ENCODE measurements at regions not wholly inside any gene's neighbourhood (a gene's known extent, or its start where the extent isn't known, plus 50 kb on each side); places are given as distances from the start of the nearest gene placed in this dataset.

GRCh38 chr9:101880846-101881245 lies 142.4 kb upstream of the GRIN3A start:
- ATAC-seq: no peak
- no peaks in the 10 kb centered on the region for H3K9me3 ChIP-seq
- H3K4me3 ChIP-seq: no peak overlapping the region
- H3K27ac ChIP-seq: no peak overlapping the region
- no peaks in the 10 kb centered on the region for H3K27me3 ChIP-seq
- H3K4me1 ChIP-seq: no peaks in the 10 kb centered on the region
- TF ChIP-seq EP300 (IDR thresholded peaks at IDR 0.05) (no peak), POLR2A (IDR thresholded peaks at IDR 0.05) (no peak), POLR2AphosphoS5 (IDR thresholded peaks at IDR 0.05) (no peak)
- TF ChIP-seq, protein P1, sequence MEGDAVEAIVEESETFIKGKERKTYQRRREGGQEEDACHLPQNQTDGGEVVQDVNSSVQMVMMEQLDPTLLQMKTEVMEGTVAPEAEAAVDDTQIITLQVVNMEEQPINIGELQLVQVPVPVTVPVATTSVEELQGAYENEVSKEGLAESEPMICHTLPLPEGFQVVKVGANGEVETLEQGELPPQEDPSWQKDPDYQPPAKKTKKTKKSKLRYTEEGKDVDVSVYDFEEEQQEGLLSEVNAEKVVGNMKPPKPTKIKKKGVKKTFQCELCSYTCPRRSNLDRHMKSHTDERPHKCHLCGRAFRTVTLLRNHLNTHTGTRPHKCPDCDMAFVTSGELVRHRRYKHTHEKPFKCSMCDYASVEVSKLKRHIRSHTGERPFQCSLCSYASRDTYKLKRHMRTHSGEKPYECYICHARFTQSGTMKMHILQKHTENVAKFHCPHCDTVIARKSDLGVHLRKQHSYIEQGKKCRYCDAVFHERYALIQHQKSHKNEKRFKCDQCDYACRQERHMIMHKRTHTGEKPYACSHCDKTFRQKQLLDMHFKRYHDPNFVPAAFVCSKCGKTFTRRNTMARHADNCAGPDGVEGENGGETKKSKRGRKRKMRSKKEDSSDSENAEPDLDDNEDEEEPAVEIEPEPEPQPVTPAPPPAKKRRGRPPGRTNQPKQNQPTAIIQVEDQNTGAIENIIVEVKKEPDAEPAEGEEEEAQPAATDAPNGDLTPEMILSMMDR (IDR thresholded peaks at IDR 0.05): no peak
- no peaks in the 10 kb centered on the region for H3K36me3 ChIP-seq

GRCh38 chr9:101878734-101879133 lies 140.3 kb upstream of the GRIN3A start:
- Histone ChIP-seq H3K36me3 (no peaks in the 10 kb centered on the region), H3K27ac (no peak overlapping the region), H3K4me3 (no peak overlapping the region), H3K27me3 (no peaks in the 10 kb centered on the region), H3K4me1 (no peaks in the 10 kb centered on the region), H3K9me3 (no peaks in the 10 kb centered on the region)
- 40 to 43% methylated on average over 4 of the region's 4 CpGs for WGBS, 2 donors (ENCODE audit: low coverage in 1 of 2)
- ATAC-seq: no peak
- TF ChIP-seq, protein P1 (IDR thresholded peaks at IDR 0.05): no peak
- no peak for TF ChIP-seq EP300 (IDR thresholded peaks at IDR 0.05)
- no peak for TF ChIP-seq POLR2AphosphoS5 (IDR thresholded peaks at IDR 0.05)
- TF ChIP-seq POLR2A (IDR thresholded peaks at IDR 0.05): no peak

- Histone ChIP-seq H3K4me3 (no peak overlapping the region), H3K36me3 (no peaks in the 10 kb centered on the region), H3K27me3 (no peaks in the 10 kb centered on the region), H3K4me1 (no peaks in the 10 kb centered on the region), H3K9me3 (no peaks in the 10 kb centered on the region), H3K27ac (no peak overlapping the region)
- TF ChIP-seq POLR2A (IDR thresholded peaks at IDR 0.05) (no peak), POLR2AphosphoS5 (IDR thresholded peaks at IDR 0.05) (no peak), EP300 (IDR thresholded peaks at IDR 0.05) (no peak)
- TF ChIP-seq, protein P1 (IDR thresholded peaks at IDR 0.05): no peak
- 46 to 58% methylated on average over 1 of the region's 1 CpG for WGBS, 2 donors (ENCODE audit: low coverage in 1 of 2)
- ATAC-seq: no peak
Observed at GRCh38 chr9:101877439-101877838, 139.0 kb upstream of the GRIN3A start.

DNA sequence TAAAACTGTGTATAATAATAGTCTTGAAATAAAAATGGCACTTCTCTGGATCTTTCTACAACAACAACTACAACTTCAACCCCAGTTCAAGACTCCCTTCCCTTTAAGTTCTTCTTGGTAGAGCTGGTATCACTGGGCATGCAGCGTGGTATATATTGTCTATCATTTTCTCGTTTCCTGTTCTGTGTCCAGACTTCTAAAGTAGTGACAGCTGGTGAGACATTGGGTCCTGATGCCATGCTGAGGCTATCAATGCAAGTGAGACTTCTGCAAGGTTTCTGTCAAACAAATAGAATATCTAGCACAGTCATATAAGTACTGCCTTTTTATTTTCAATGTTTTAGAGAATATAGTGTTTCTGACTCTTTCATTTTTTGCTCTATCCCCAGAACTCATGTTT lies 123.0 kb upstream of the GRIN3A start:
- no peaks in the 10 kb centered on the region for H3K27me3 ChIP-seq
- H3K9me3 ChIP-seq: no peaks in the 10 kb centered on the region
- ATAC-seq: no peak
- TF ChIP-seq EP300 (IDR thresholded peaks at IDR 0.05) (no peak), POLR2AphosphoS5 (IDR thresholded peaks at IDR 0.05) (no peak), POLR2A (IDR thresholded peaks at IDR 0.05) (no peak)
- TF ChIP-seq, protein P1 (IDR thresholded peaks at IDR 0.05): no peak
- H3K27ac ChIP-seq: no peak overlapping the region
- WGBS, 2 donors (ENCODE audit: low coverage in 1 of 2): 69 to 85% methylated on average over 2 of the region's 2 CpGs
- no peaks in the 10 kb centered on the region for H3K4me1 ChIP-seq
- no peaks in the 10 kb centered on the region for H3K36me3 ChIP-seq
- H3K4me3 ChIP-seq: no peak overlapping the region

DNA sequence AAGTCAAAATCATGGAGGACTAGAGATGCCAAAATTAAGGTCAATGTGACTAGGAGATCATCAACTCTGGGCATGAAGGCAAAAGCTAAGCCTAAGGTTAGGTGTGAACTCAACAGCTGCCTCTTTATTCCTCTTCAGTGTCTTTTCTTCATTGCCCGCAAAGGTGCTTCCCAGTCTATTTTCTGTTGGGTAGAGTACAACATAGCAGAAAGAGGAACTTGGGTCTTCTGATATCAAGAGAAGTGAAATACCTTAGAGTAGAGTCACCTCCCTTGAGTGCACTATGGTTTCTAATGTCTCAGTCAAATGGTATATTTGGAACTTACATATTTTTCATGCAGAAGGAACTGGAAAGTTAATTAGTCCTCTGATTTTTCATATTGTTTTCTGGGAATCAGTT lies 122.5 kb upstream of the GRIN3A start:
- 0 to 100% methylated on average over 1 of the region's 1 CpG for WGBS, 2 donors (ENCODE audit: low coverage in 1 of 2)
- no peak for ATAC-seq
- H3K9me3 ChIP-seq: no peaks in the 10 kb centered on the region

More for the DNA sequence above, 122.5 kb upstream of the GRIN3A start:
- H3K36me3 ChIP-seq: no peaks in the 10 kb centered on the region
- H3K4me1 ChIP-seq: no peaks in the 10 kb centered on the region
- no peaks in the 10 kb centered on the region for H3K27me3 ChIP-seq
- TF ChIP-seq, protein P1 (IDR thresholded peaks at IDR 0.05): no peak
- TF ChIP-seq POLR2A (IDR thresholded peaks at IDR 0.05) (no peak), POLR2AphosphoS5 (IDR thresholded peaks at IDR 0.05) (no peak), EP300 (IDR thresholded peaks at IDR 0.05) (no peak)
- H3K27ac ChIP-seq: no peak overlapping the region
- no peak overlapping the region for H3K4me3 ChIP-seq
